Astrocyte of the cerebellum (primary cell): ENCODE measurements at regions not wholly inside any gene's neighbourhood (a gene's known extent, or its start where the extent isn't known, plus 50 kb on each side); places are given as distances from the start of the nearest gene placed in this dataset.
"Not testable (repeated sequence)": the region's sequence is repeated elsewhere in the genome, so short reads cannot be mapped to it uniquely, and the experiment has no call there.

ENCODE experiments used
- DNase-seq: peaks from one replicate; pipeline ENCODE4 v3.0.0-alpha.2; 2011; ENCODE audit warnings: low read depth
- H3K4me3 ChIP-seq: 2 replicates; pipeline ENCODE4 v1.5.1; 2011; ENCODE audit warnings: mild to moderate bottlenecking, low read depth, low read length, moderate library complexity
- in situ Hi-C: cut with HindIII; loops from 2 replicates; pipeline ENCODE4 v1.10.0; 2017; ENCODE audit warnings: low sequenced_read_pairs
- TF ChIP-seq, protein P1 (sequence below): IDR thresholded peaks from 2 replicates; pipeline ENCODE4 v1.5.1; 2012; ENCODE audit warnings: low read length, low read depth, moderate library complexity, mild to moderate bottlenecking; ENCODE audit errors: missing control alignments

DNA sequence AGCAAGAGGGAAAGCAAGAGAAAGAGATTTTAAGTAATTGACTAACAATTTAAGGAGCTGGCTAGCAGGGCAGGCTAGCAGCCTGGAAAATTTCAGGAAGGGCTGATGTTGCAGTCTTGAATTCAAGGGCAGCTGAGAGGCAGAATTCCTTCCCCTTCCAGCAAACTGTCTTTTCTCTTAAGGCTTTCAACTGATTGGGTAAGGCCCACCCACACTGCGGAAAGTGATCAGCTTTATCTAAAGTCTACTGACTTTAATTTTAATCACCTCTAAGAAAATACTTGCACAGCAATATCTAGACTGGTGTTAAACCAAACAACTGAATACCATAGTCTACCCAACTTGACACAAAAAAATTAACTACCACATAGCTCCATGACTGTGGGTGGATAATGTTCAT, 303.9 kb downstream of the FZD1 start:
- TF ChIP-seq, protein P1, sequence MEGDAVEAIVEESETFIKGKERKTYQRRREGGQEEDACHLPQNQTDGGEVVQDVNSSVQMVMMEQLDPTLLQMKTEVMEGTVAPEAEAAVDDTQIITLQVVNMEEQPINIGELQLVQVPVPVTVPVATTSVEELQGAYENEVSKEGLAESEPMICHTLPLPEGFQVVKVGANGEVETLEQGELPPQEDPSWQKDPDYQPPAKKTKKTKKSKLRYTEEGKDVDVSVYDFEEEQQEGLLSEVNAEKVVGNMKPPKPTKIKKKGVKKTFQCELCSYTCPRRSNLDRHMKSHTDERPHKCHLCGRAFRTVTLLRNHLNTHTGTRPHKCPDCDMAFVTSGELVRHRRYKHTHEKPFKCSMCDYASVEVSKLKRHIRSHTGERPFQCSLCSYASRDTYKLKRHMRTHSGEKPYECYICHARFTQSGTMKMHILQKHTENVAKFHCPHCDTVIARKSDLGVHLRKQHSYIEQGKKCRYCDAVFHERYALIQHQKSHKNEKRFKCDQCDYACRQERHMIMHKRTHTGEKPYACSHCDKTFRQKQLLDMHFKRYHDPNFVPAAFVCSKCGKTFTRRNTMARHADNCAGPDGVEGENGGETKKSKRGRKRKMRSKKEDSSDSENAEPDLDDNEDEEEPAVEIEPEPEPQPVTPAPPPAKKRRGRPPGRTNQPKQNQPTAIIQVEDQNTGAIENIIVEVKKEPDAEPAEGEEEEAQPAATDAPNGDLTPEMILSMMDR, result no peak
- H3K4me3 ChIP-seq, result no peak overlapping the region
- no peak for DNase-seq
- in situ Hi-C loops, result no loop called here

DNA sequence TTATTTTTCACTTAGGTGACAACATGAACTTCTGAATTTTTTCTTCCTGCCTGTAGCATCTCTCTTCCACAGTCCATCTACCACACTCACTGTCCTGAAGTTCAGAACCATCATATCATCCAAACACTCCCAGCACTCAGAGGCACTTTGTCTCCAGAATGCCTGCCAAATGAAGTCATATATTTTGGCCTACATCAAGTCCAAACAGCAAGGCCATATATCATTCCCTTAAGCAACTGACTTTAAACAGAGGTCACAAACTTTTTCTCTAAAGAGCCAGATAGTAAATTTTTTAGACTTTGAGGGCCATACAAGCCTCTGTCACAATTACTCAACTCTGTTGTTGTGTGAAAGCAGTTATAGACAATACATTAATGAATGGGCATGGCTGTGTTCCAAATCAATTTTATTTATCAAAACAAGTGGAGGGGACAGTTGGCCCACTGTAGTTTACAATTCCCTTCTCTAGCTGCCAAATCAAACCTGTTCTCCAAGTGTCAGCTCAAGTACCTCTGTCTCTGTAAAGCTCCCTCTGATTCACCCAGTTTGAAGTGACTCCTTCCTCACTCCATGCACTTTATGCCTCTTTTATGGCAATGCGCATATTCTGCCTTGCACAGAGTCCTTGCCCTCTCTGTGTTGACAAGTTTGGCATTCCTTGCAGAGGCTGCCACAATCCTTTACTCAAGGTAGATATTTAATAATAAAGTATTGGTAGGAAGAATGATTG, 305.7 kb downstream of the FZD1 start:
- in situ Hi-C loops, result loop anchor here (10.0 kb wide), 1 partner anchor 185 kb away; no protein-coding TSS in a partner anchor
- TF ChIP-seq, protein P1, result no peak
- no peak overlapping the region for H3K4me3 ChIP-seq
- DNase-seq, result no peak

DNA sequence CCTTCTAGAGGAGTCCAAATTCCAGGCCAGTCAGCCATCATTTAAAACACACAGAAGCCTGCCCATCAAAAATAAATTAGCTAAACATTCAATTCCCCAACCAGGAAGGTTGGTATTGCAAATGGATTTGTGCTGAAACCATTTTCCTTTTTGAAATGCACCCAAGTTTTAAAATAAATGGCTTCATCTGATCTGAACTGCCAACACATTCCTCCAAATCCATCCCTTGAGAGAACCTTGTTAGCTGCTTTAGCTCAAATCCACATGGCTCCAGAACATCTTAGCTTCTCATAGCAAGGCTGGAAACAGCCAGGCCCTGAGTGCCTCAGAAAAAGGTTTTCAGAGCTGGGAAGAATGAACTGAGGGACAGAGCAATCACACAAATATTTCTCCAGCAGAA, 306.3 kb downstream of the FZD1 start:
- in situ Hi-C loops, result loop anchor here (10.0 kb wide), 1 partner anchor 186 kb away; no protein-coding TSS in a partner anchor
- TF ChIP-seq, protein P1, result no peak
- DNase-seq, result no peak
- H3K4me3 ChIP-seq, result no peak overlapping the region

DNA sequence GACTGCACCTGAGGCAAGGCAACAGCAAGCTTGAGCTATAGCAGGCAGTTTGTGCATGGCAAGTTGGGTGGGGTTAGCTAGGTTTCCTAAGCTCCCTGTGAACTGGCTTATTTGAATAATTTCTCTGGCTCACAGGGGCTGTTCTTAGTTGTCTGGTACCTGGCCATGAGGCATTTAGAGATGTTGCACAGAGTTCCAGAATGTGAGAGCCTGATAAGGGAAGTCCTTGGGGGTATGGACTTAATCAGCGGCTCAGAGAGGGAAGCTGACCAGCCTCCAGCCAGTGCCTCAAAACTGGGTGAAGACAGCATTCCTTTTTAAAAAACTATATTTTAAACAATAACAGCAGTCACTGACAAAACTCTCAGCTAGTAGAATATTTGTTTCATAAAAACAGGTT, 307.4 kb downstream of the FZD1 start:
- in situ Hi-C loops, result loop anchor here (10.0 kb wide), 1 partner anchor 187 kb away; no protein-coding TSS in a partner anchor
- TF ChIP-seq, protein P1, result no peak
- no peak for DNase-seq
- H3K4me3 ChIP-seq, result no peak overlapping the region

DNA sequence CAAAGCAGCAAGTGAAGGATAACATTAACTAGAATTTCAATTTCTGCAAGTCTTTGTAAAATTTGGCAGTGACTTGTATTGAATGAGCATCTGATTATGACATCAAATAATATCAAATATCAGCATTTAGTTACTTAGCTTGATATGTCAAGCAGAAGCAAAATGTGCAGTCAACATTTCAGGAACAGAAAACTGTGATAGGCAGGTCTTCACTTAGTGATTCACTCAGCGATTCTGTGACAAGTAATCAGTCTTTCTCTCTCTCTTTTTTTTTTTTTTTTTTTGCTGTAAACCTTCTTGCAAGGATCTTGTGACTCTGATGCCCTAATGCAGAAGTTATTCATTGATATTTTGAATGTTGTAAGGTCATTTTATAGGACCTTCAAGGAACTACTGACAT, 307.1 kb downstream of the MTERF1 start:
- H3K4me3 ChIP-seq, result no peak overlapping the region
- in situ Hi-C loops, result loop anchor here (10.0 kb wide), 1 partner anchor 189 kb away; no protein-coding TSS in a partner anchor
- DNase-seq, result no peak
- TF ChIP-seq, protein P1, result no peak

DNA sequence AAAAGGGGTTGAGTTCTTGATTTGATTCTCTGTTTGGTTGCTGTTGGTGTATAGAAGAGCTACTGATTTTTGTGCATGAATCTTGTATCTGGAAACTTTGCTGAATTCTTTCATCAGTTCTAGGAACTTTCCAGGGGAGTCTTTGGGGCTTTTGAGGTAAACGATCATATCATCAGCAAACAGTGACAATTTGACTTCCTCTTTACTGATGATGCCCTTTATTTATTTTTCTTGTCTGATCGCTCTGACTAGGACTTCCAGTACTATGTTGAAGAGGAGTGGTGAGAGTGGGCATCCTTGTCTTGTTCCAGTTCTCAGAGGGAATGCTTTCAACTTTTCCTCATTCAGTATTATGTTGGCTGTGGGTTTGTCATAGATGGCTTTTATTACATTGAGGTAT, 304.0 kb downstream of the MTERF1 start:
- in situ Hi-C loops, result loop anchor here (10.0 kb wide), 1 partner anchor 192 kb away; no protein-coding TSS in a partner anchor

DNA sequence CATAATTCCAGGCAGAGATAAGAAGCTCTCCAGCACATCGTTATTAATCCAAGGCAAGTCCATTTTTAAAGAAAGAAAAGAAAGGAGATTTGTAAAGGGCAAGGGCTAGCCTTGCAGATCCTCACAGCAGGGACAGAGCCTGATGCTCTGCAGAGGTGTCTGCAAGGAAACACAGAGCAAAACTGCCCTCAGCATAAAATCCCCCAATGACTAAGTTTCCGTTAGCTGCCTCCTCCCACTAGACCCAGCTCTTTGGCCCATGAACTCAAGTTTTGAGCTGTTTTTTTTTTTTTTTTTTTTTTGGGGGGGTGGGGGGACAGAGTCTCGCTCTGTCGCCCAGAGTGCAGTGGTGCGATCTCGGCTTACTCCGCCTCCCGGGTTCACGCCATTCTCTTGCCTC, 300.7 kb downstream of the MTERF1 start:
- in situ Hi-C loops, result loop anchor here (10.0 kb wide), 1 partner anchor 195 kb away; no protein-coding TSS in a partner anchor
- DNase-seq, result no peak
- H3K4me3 ChIP-seq, result no peak overlapping the region
- TF ChIP-seq, protein P1, result no peak

More for the DNA sequence above, 304.0 kb downstream of the MTERF1 start:
- not testable (repeated sequence) for H3K4me3 ChIP-seq, DNase-seq
